Activated CD8-positive, alpha-beta T cell treated with anti-CD3 and anti-CD28 coated beads, Interleukin-2, amount 10 ng/mL, durations not matched to agents 7 days and 5 days (primary cell): ENCODE measurements at regions not wholly inside any gene's neighbourhood (a gene's known extent, or its start where the extent isn't known, plus 50 kb on each side); places are given as distances from the start of the nearest gene placed in this dataset.

Experiments used
- ATAC-seq: fragments of 150-1000 bp; cut with Tn5 transposase; one replicate; pipeline ENCODE4 v1.10.0; 2021; ENCODE audit warnings: moderate library complexity
- CTCF ChIA-PET: fragments of 350-600 bp; sonication (Branson Sonifier 250); formaldehyde crosslinking; loops from one replicate; lab custom pipeline; 2021; ENCODE audit warnings: antibody characterized with exemption; lab: Charles Lee
- POLR2A ChIA-PET: fragments of 350-600 bp; sonication (Branson Sonifier 250); formaldehyde crosslinking; loops from one replicate; lab custom pipeline; 2021; ENCODE audit warnings: antibody characterized with exemption; lab: Charles Lee
- DNase-seq: peaks from one replicate; pipeline ENCODE4 v3.0.0-alpha.2; 2020
- H3K27ac Mint-ChIP-seq: one replicate; pipeline ENCODE4 v1.8.0; 2021; ENCODE audit warnings: mild to moderate bottlenecking, mixed read lengths
- H3K27me3 Mint-ChIP-seq: one replicate; pipeline ENCODE4 v1.8.0; 2021; ENCODE audit warnings: low read depth, mixed read lengths
- H3K36me3 Mint-ChIP-seq: one replicate; pipeline ENCODE4 v1.8.0; 2021; ENCODE audit warnings: low read depth, mixed read lengths
- H3K4me1 Mint-ChIP-seq: one replicate; pipeline ENCODE4 v1.8.0; 2021; ENCODE audit warnings: low read depth, mixed read lengths
- H3K4me3 Mint-ChIP-seq: one replicate; pipeline ENCODE4 v1.8.0; 2021; ENCODE audit warnings: mild to moderate bottlenecking, mixed read lengths
- H3K9me3 Mint-ChIP-seq: one replicate; pipeline ENCODE4 v1.8.0; 2022; ENCODE audit warnings: mixed read lengths; ENCODE audit not compliant: insufficient read depth

DNA sequence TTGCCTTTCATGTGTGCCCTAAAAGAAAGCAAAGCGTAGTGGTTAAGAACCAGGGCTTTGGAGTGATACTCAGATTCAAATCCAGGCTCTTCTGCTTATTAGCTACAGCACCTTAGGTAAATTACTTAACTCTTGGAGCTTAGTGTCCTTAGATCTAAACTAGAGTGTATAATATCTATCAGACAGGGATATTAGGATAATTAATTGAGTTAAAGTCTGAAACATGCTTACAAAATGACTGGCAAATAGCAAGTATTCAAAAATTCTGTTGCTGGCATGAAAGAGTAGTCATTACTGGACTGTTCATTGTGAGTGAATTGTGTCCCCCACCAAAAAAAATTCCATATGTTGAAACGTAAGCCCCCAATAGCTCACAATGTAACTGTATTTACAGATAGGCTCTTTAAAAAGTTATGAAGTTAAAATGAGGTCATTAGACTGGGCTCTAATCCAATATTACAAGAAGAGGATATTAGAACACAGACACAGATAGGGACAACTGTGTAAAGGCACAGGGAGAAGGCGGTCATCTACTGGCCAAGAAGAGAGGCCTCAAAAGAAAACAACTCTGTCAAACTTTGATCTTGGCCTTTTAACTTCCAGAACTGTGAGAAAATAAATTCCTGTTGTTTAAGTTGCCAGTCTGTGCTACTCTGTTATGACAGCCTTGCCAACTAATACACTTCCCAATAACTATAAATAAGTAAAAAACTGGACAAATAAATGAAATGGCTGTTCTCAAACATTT, 60.4 kb upstream of the LRRC3B start:
- H3K27me3 Mint-ChIP-seq, result no peaks in the 10 kb centered on the region
- H3K4me1 Mint-ChIP-seq, result no peaks in the 10 kb centered on the region
- DNase-seq (no peak), ATAC-seq (no peak)
- no peak overlapping the region for H3K27ac Mint-ChIP-seq
- ChIA-PET POLR2A (no interaction called here), CTCF (no interaction called here)
- no peak overlapping the region for H3K4me3 Mint-ChIP-seq
- H3K36me3 Mint-ChIP-seq, result no peaks in the 10 kb centered on the region
- no peaks in the 10 kb centered on the region for H3K9me3 Mint-ChIP-seq
